ENCODE measurements at regions not wholly inside any gene's neighbourhood (a gene's known extent, or its start where the extent isn't known, plus 50 kb on each side); places are given as distances from the start of the nearest gene placed in this dataset.

- no peak overlapping the region for H3K4me3 Mint-ChIP-seq
- no peak overlapping the region for H3K27ac Mint-ChIP-seq
- Histone ChIP-seq H3K36me3 (replicated peaks in 1 of 2; ENCODE audit: control extremely low read depth in 1 of 2, control insufficient read depth in 1 of 2, extremely low read depth in 1 of 2, insufficient read depth in 2 of 2, low read length in 1 of 2) (no peaks in the 10 kb centered on the region), H3K9me3 (ENCODE audit: control extremely low read depth in 1 of 3, control insufficient read depth in 2 of 3, insufficient read depth in 1 of 3, low read length in 2 of 3) (peaks cover 0 to 15% (median 0%) of the 10 kb centered on the region in 3 donors), H3K4me3 (ENCODE audit: control extremely low read depth in 1 of 5, extremely low read depth in 1 of 5, insufficient read depth in 1 of 5, low read depth in 2 of 5, low read length in 4 of 5) (no peak overlapping the region), H3K27ac (ENCODE audit: low read length in 2 of 2) (no peak overlapping the region), H4K20me1 (ENCODE audit: control insufficient read depth, insufficient read depth, low read length, poor library complexity, severe bottlenecking) (no peaks in the 10 kb centered on the region), H3K4me1 (ENCODE audit: control insufficient read depth in 2 of 2, insufficient read depth in 2 of 2, low read length in 2 of 2) (no peaks in the 10 kb centered on the region), H2AFZ (ENCODE audit: insufficient read depth, low read depth, low read length, poor library complexity, severe bottlenecking) (no peak overlapping the region), H3K9ac (ENCODE audit: low read length) (no peak overlapping the region), H3K4me2 (replicated peaks; ENCODE audit: low read depth, low read length, poor library complexity, severe bottlenecking) (no peak overlapping the region), H3K27me3 (replicated peaks in 1 of 4; ENCODE audit: control extremely low read depth in 1 of 4, control insufficient read depth in 3 of 4, insufficient read depth in 4 of 4, low read length in 3 of 4) (no peaks in the 10 kb centered on the region), H3K79me2 (ENCODE audit: control insufficient read depth, insufficient read depth, low read length) (no peaks in the 10 kb centered on the region)
- no peaks in the 10 kb centered on the region for H3K4me1 Mint-ChIP-seq
- H3K27me3 Mint-ChIP-seq = no peaks in the 10 kb centered on the region
- intact Hi-C loops (cut with micrococcal nuclease) = no loop called here
- H3K9me3 Mint-ChIP-seq (ENCODE audit: insufficient read depth) = no peaks in the 10 kb centered on the region
- POLR2A ChIA-PET = no interaction called here
- no peak for DNase-seq
- no peak for ATAC-seq (ENCODE audit: low read depth)
- CTCF ChIA-PET = no interaction called here
- TF ChIP-seq EZH2 (IDR thresholded peaks at IDR 0.05; ENCODE audit: borderline replicate concordance, insufficient read depth, low read depth, low read length, poor library complexity, severe bottlenecking) = no peak
- TF ChIP-seq, protein P1, sequence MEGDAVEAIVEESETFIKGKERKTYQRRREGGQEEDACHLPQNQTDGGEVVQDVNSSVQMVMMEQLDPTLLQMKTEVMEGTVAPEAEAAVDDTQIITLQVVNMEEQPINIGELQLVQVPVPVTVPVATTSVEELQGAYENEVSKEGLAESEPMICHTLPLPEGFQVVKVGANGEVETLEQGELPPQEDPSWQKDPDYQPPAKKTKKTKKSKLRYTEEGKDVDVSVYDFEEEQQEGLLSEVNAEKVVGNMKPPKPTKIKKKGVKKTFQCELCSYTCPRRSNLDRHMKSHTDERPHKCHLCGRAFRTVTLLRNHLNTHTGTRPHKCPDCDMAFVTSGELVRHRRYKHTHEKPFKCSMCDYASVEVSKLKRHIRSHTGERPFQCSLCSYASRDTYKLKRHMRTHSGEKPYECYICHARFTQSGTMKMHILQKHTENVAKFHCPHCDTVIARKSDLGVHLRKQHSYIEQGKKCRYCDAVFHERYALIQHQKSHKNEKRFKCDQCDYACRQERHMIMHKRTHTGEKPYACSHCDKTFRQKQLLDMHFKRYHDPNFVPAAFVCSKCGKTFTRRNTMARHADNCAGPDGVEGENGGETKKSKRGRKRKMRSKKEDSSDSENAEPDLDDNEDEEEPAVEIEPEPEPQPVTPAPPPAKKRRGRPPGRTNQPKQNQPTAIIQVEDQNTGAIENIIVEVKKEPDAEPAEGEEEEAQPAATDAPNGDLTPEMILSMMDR (IDR thresholded peaks at IDR 0.05) = no peak
Measured at GRCh38 chr11:127902382-127902781, 685.0 kb downstream of the ETS1 start.

DNA sequence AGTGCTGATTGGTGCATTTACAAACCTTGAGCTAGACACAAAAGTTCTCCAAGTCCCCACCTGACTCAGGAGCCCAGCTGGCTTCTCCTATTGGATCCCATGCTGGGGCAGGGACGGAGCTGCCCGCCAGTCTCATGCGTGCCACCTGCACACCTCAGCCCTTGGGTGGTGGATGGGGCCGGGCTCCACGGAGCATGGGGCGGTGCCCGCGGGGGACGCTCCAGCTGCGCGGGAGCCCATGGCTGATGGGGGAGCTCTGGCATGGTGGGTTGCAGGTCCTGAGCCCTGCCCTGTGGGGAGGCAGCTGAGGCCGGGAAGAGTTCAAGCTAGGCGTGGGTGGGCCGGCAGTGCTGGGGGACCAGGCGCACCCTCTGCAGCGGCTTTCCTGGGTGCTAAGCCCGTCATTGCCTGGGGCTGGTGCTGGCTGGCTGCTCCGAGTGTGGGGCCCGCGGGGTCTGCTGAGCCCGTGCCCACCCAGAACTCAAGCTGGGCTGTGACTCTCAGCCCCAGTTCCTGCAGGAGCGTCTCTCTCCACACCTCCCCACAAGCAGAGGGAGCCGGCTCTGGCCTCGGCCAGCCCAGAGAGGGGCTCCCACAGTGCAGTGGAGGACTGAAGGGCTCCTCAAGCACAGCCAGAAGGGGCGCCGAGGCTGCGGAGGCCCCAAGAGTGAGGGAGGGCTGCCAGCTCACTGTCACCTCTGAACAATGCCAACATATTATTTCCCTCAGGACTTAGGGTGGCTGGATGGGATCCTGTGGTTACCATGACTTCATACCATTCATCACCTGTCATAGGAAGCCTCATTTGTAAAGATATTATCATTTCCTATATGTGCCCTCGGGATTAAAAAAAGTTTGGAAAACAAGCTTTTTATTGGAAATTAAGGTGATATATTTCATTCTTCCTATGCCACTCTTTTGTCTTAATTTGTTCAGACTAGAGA is 688.7 kb downstream of the ETS1 start:
- intact Hi-C loops (cut with micrococcal nuclease) = no loop called here
- Mint-ChIP-seq H3K27me3 (no peaks in the 10 kb centered on the region), H3K9me3 (ENCODE audit: insufficient read depth) (no peaks in the 10 kb centered on the region), H3K27ac (no peak overlapping the region), H3K4me1 (no peaks in the 10 kb centered on the region), H3K4me3 (no peak overlapping the region)
- Histone ChIP-seq H3K4me2 (replicated peaks; ENCODE audit: low read depth, low read length, poor library complexity, severe bottlenecking) (no peak overlapping the region), H3K9me3 (ENCODE audit: control extremely low read depth in 1 of 3, control insufficient read depth in 2 of 3, insufficient read depth in 1 of 3, low read length in 2 of 3) (peaks cover 0 to 15% (median 0%) of the 10 kb centered on the region in 3 donors), H3K79me2 (ENCODE audit: control insufficient read depth, insufficient read depth, low read length) (no peaks in the 10 kb centered on the region), H3K27ac (ENCODE audit: low read length in 2 of 2) (no peak overlapping the region), H2AFZ (ENCODE audit: insufficient read depth, low read depth, low read length, poor library complexity, severe bottlenecking) (no peak overlapping the region), H3K9ac (ENCODE audit: low read length) (no peak overlapping the region), H4K20me1 (ENCODE audit: control insufficient read depth, insufficient read depth, low read length, poor library complexity, severe bottlenecking) (no peaks in the 10 kb centered on the region), H3K4me1 (ENCODE audit: control insufficient read depth in 2 of 2, insufficient read depth in 2 of 2, low read length in 2 of 2) (no peaks in the 10 kb centered on the region), H3K27me3 (replicated peaks in 1 of 4; ENCODE audit: control extremely low read depth in 1 of 4, control insufficient read depth in 3 of 4, insufficient read depth in 4 of 4, low read length in 3 of 4) (no peaks in the 10 kb centered on the region), H3K4me3 (ENCODE audit: control extremely low read depth in 1 of 5, extremely low read depth in 1 of 5, insufficient read depth in 1 of 5, low read depth in 2 of 5, low read length in 4 of 5) (no peak overlapping the region), H3K36me3 (replicated peaks in 1 of 2; ENCODE audit: control extremely low read depth in 1 of 2, control insufficient read depth in 1 of 2, extremely low read depth in 1 of 2, insufficient read depth in 2 of 2, low read length in 1 of 2) (no peaks in the 10 kb centered on the region)
- WGBS (ENCODE audit: insufficient coverage) = 98% methylated on average over 17 of the region's 28 CpGs
- DNase-seq (no peak), ATAC-seq (ENCODE audit: low read depth) (no peak)
- ChIA-PET CTCF (no interaction called here), POLR2A (no interaction called here)
- TF ChIP-seq EZH2 (IDR thresholded peaks at IDR 0.05; ENCODE audit: borderline replicate concordance, insufficient read depth, low read depth, low read length, poor library complexity, severe bottlenecking) = no peak
- TF ChIP-seq, protein P1 (IDR thresholded peaks at IDR 0.05) = no peak

All from B cell (primary cell).